K562 (cell line): ENCODE measurements at regions not wholly inside any gene's neighbourhood (a gene's known extent, or its start where the extent isn't known, plus 50 kb on each side); places are given as distances from the start of the nearest gene placed in this dataset.

Experiments used
- BHLHE40 ChIP-seq: IDR thresholded peaks from 2 replicates; pipeline ENCODE4 v1.6.1; 2011; ENCODE audit warnings: low read length, improper control_type of control experiment
- CTCF ChIP-seq, 3 experiments: IDR thresholded peaks in 2 of 3; conservative IDR thresholded peaks in 1 of 3; 2 replicates each; pipeline ENCODE4 v1.5.1; 2011 to 2012; ENCODE audit warnings: low read length in 3 of 3, mild to moderate bottlenecking in 3 of 3, control low read depth in 2 of 3, improper control_type of control experiment in 1 of 3, inconsistent platforms in 1 of 3, low read depth in 1 of 3, mixed read lengths in 1 of 3, moderate library complexity in 1 of 3; ENCODE audit not compliant: insufficient read depth in 2 of 3
- HOXB6 ChIP-seq: fragments of 250-450 bp; sonication (Bioruptor Pico); IDR thresholded peaks from 2 replicates; pipeline ENCODE4 v1.5.1; 2022; ENCODE audit warnings: mild to moderate bottlenecking, borderline replicate concordance
- IRF1 ChIP-seq: sonication (generic); formaldehyde crosslinking; IDR thresholded peaks from 2 replicates; pipeline ENCODE4 v1.8.0; 2022; ENCODE audit warnings: missing genetic modification reagents, mild to moderate bottlenecking, borderline replicate concordance
- JUND ChIP-seq, 2 experiments: IDR thresholded peaks; 2 replicates in 1 of 2; 3 replicates in 1 of 2; pipeline ENCODE4 v1.6.1; 2011; ENCODE audit warnings: borderline replicate concordance in 2 of 2, low read depth in 2 of 2, low read length in 2 of 2, improper control_type of control experiment in 1 of 2, missing biosample characterization in 1 of 2, missing genetic modification characterization in 1 of 2, missing genetic modification reagents in 1 of 2
- MBD1 ChIP-seq: fragments of 250-450 bp; sonication (Bioruptor Pico); IDR thresholded peaks from 2 replicates; pipeline ENCODE4 v1.8.0; 2022; ENCODE audit warnings: inconsistent platforms
- MLX ChIP-seq, 2 experiments: fragments of 450-650 bp in 1 of 2; sonication (generic) in 1 of 2; formaldehyde crosslinking; conservative IDR thresholded peaks; 2 replicates each; pipeline versions ENCODE4 v1.4.0 to v1.8.1; 2020 to 2022; ENCODE audit warnings: mild to moderate bottlenecking in 1 of 2, missing genetic modification reagents in 1 of 2
- NCOA4 ChIP-seq: fragments of 450-650 bp; IDR thresholded peaks from 2 replicates; pipeline ENCODE4 v1.6.1; 2018; ENCODE audit warnings: mild to moderate bottlenecking; ENCODE audit not compliant: partially characterized antibody
- RAD51 ChIP-seq: fragments of 450-650 bp; IDR thresholded peaks from 2 replicates; pipeline ENCODE4 v1.7.1; 2016; ENCODE audit warnings: low read depth, mild to moderate bottlenecking, borderline replicate concordance
- RBM22 ChIP-seq: fragments of 200-400 bp; formaldehyde crosslinking; IDR thresholded peaks from 2 replicates; pipeline ENCODE4 v1.6.1; 2018; ENCODE audit warnings: low read length, low read depth; ENCODE audit not compliant: poor library complexity, severe bottlenecking
- ZBTB12 ChIP-seq: fragments of 250-450 bp; sonication (Bioruptor Pico); IDR thresholded peaks from 2 replicates; pipeline ENCODE4 v1.4.0; 2020
- ZNF347 ChIP-seq: fragments of 450-650 bp; formaldehyde crosslinking; IDR thresholded peaks from 2 replicates; pipeline ENCODE4 v1.4.0; 2020; ENCODE audit warnings: low read depth, mild to moderate bottlenecking, moderate library complexity

GRCh38 chr5:153157156-153157555 lies 333.3 kb upstream of the GRIA1 start (continued):
- TF ChIP-seq JUND (IDR thresholded peaks at IDR 0.05; ENCODE audit: borderline replicate concordance, low read depth, low read length) = no peak
- no peak for TF ChIP-seq JUND (tag; IDR thresholded peaks at IDR 0.05; ENCODE audit: borderline replicate concordance, low read depth, low read length)
- TF ChIP-seq MBD1 (CRISPR knock-in tag) = no peak
- no peak for TF ChIP-seq BHLHE40
- no peak for TF ChIP-seq CTCF (IDR thresholded peaks at IDR 0.05 in 2 of 3, conservative IDR thresholded peaks at IDR 0.05 in 1 of 3; ENCODE audit: insufficient read depth in 2 of 3, low read depth in 1 of 3, low read length in 3 of 3)
- TF ChIP-seq ZBTB12 (CRISPR knock-in tag) = no peak
- no peak for TF ChIP-seq MLX (CRISPR knock-in tag; conservative IDR thresholded peaks at IDR 0.05)
- TF ChIP-seq IRF1 (CRISPR knock-in tag) = no peak
- TF ChIP-seq RBM22 = no peak
- no peak for TF ChIP-seq NCOA4
- no peak for TF ChIP-seq RAD51
- TF ChIP-seq HOXB6 (CRISPR knock-in tag) = no peak
- no peak for TF ChIP-seq ZNF347
